H1 (cell line): ENCODE measurements at regions not wholly inside any gene's neighbourhood (a gene's known extent, or its start where the extent isn't known, plus 50 kb on each side); places are given as distances from the start of the nearest gene placed in this dataset.

Source experiments
- CTCF ChIA-PET: fragments of 300-600 bp; sonication (Branson Sonifier 250); formaldehyde crosslinking; loops from one replicate; lab custom pipeline; 2021; ENCODE audit not compliant: partially characterized antibody; lab: Charles Lee
- POLR2A ChIA-PET: fragments of 300-600 bp; sonication (Branson Sonifier 250); formaldehyde crosslinking; loops from one replicate; lab custom pipeline; 2021; ENCODE audit warnings: inconsistent platforms; ENCODE audit not compliant: partially characterized antibody; lab: Charles Lee
- DNase-seq, 2 experiments: peaks; one replicate each; pipeline versions ENCODE4 v3.0.0 to v3.0.0-alpha.2; 2010 to 2022; ENCODE audit warnings: low spot score in 2 of 2, low read depth in 1 of 2, mixed read lengths in 1 of 2
- FAIRE-seq: peaks from 2 replicates; lab custom pipeline; 2011; peaks lifted over from hg19 to GRCh38; lab: Jason Lieb, UNC
- H2AFZ ChIP-seq: 2 replicates; pipeline ENCODE4 v1.8.1; 2012; ENCODE audit warnings: low read length, inconsistent platforms
- H2AK5ac ChIP-seq: 2 replicates; pipeline ENCODE4 v1.6.1; 2013; ENCODE audit warnings: low read depth, low read length
- H2BK120ac ChIP-seq: replicated peaks from 2 replicates; pipeline ENCODE3; 2013; ENCODE audit warnings: low read depth, low read length, inconsistent platforms
- H2BK12ac ChIP-seq: 2 replicates; pipeline ENCODE4 v1.6.1; 2013; ENCODE audit warnings: low read depth, low read length
- H2BK15ac ChIP-seq: 2 replicates; pipeline ENCODE4 v1.6.1; 2013; ENCODE audit warnings: low read length
- H2BK20ac ChIP-seq: 2 replicates; pipeline ENCODE4 v1.6.1; 2013; ENCODE audit warnings: low read length
- H2BK5ac ChIP-seq: 2 replicates; pipeline ENCODE4 v1.6.1; 2013; ENCODE audit warnings: low read depth, low read length
- H3K14ac ChIP-seq: 2 replicates; pipeline ENCODE4 v1.6.1; 2013; ENCODE audit warnings: inconsistent platforms; ENCODE audit not compliant: insufficient read length
- H3K18ac ChIP-seq: 2 replicates; pipeline ENCODE4 v1.6.1; 2013; ENCODE audit warnings: low read length; ENCODE audit errors: extremely low read depth
- H3K23ac ChIP-seq: 2 replicates; pipeline ENCODE4 v1.6.1; 2013; ENCODE audit warnings: inconsistent platforms; ENCODE audit not compliant: insufficient read length
- H3K23me2 ChIP-seq: 2 replicates; pipeline ENCODE4 v1.6.1; 2013; ENCODE audit warnings: low read depth, low read length
- H3K27ac ChIP-seq: 2 replicates; pipeline ENCODE4 v1.6.1; 2011; ENCODE audit warnings: low read depth, low read length, inconsistent platforms
- H3K27me3 ChIP-seq, 4 experiments: replicated peaks in 1 of 4; 1 replicate in 1 of 4; 2 replicates in 3 of 4; pipeline versions ENCODE4 v1.6.1 to v1.8.1; 2011 to 2013; ENCODE audit warnings: low read length in 3 of 4, mild to moderate bottlenecking in 3 of 4, inconsistent platforms in 2 of 4, mixed read lengths in 2 of 4, moderate library complexity in 1 of 4; ENCODE audit not compliant: control insufficient read depth in 3 of 4, insufficient read depth in 3 of 4; ENCODE audit errors: extremely low read depth in 1 of 4
- H3K36me3 ChIP-seq, 4 experiments: 2 replicates each; pipeline versions ENCODE4 v1.6.1 to v1.8.1; 2011 to 2013; ENCODE audit warnings: mild to moderate bottlenecking in 4 of 4, low read length in 3 of 4, moderate library complexity in 2 of 4, control low read depth in 1 of 4, inconsistent platforms in 1 of 4; ENCODE audit not compliant: insufficient read depth in 4 of 4, control insufficient read depth in 2 of 4
- H3K4ac ChIP-seq: replicated peaks from 2 replicates; pipeline ENCODE3; 2013; ENCODE audit warnings: low read length, low read depth, mixed read lengths, inconsistent platforms; ENCODE audit not compliant: insufficient read length
- H3K4me1 ChIP-seq, 4 experiments: replicated peaks in 1 of 4; 1 replicate in 1 of 4; 2 replicates in 3 of 4; pipeline versions ENCODE4 v1.6.1 to v1.8.1; 2011 to 2013; ENCODE audit warnings: low read length in 3 of 4, inconsistent platforms in 2 of 4, mixed read lengths in 1 of 4; ENCODE audit not compliant: insufficient read depth in 4 of 4, control insufficient read depth in 3 of 4
- H3K4me2 ChIP-seq, 2 experiments: 2 replicates each; pipeline versions ENCODE4 v1.6.1 to v1.8.1; 2011 to 2013; ENCODE audit warnings: low read depth in 2 of 2, low read length in 2 of 2, control low read depth in 1 of 2, inconsistent platforms in 1 of 2, mild to moderate bottlenecking in 1 of 2; ENCODE audit not compliant: insufficient read depth in 1 of 2
- H3K4me3 ChIP-seq, 4 experiments: fragments of 200-600, 300-600 bp in 1 of 4; sonication (generic), shearing (Covaris generic), sonication (Bioruptor Twin) in 1 of 4; 2 replicates each; pipeline versions ENCODE4 v1.5.1 to v1.8.1; 2011 to 2016; ENCODE audit warnings: low read length in 4 of 4, low read depth in 3 of 4, control low read depth in 2 of 4, inconsistent platforms in 2 of 4, mild to moderate bottlenecking in 2 of 4, mixed read lengths in 1 of 4, moderate library complexity in 1 of 4; ENCODE audit not compliant: insufficient read depth in 2 of 4; ENCODE audit errors: extremely low read depth in 1 of 4
- H3K56ac ChIP-seq: replicated peaks from 2 replicates; pipeline ENCODE3; 2013; ENCODE audit warnings: low read depth, mild to moderate bottlenecking, mixed read lengths, low read length, inconsistent platforms; ENCODE audit not compliant: insufficient read length
- H3K79me1 ChIP-seq: 2 replicates; pipeline ENCODE4 v1.6.1; 2013; ENCODE audit warnings: low read depth, low read length, control low read depth
- H3K79me2 ChIP-seq, 2 experiments: 2 replicates each; pipeline versions ENCODE4 v1.6.1 to v1.8.1; 2012 to 2013; ENCODE audit warnings: low read length in 2 of 2, mild to moderate bottlenecking in 2 of 2, inconsistent platforms in 1 of 2; ENCODE audit not compliant: insufficient read depth in 2 of 2, control insufficient read depth in 1 of 2
- H3K9ac ChIP-seq, 4 experiments: replicated peaks in 1 of 4; 1 replicate in 1 of 4; 2 replicates in 3 of 4; pipeline versions ENCODE4 v1.6.1 to v1.8.1; 2011 to 2013; ENCODE audit warnings: low read depth in 3 of 4, low read length in 3 of 4, control low read depth in 2 of 4, mild to moderate bottlenecking in 2 of 4, moderate library complexity in 2 of 4, inconsistent platforms in 1 of 4; ENCODE audit errors: extremely low read depth in 1 of 4
- H3K9me3 ChIP-seq, 2 experiments: 2 replicates each; pipeline versions ENCODE4 v1.6.1 to v1.8.1; 2012 to 2013; ENCODE audit warnings: mild to moderate bottlenecking in 2 of 2, moderate library complexity in 2 of 2, control low read depth in 1 of 2, inconsistent platforms in 1 of 2, low read depth in 1 of 2, low read length in 1 of 2, mixed read lengths in 1 of 2; ENCODE audit not compliant: insufficient read depth in 2 of 2
- H4K20me1 ChIP-seq, 2 experiments: replicated peaks in 1 of 2; 2 replicates each; pipeline versions ENCODE3 to v1.8.1; 2011 to 2013; ENCODE audit warnings: inconsistent platforms in 2 of 2, low read length in 2 of 2, mild to moderate bottlenecking in 1 of 2; ENCODE audit not compliant: insufficient read depth in 2 of 2, control insufficient read depth in 1 of 2
- H4K5ac ChIP-seq: 2 replicates; pipeline ENCODE4 v1.6.1; 2013; ENCODE audit warnings: low read length, low read depth, mixed read lengths, inconsistent platforms; ENCODE audit not compliant: insufficient read length
- H4K8ac ChIP-seq: 2 replicates; pipeline ENCODE4 v1.8.0; 2013; ENCODE audit warnings: mild to moderate bottlenecking, moderate library complexity, low read length, inconsistent platforms; ENCODE audit not compliant: insufficient read depth; ENCODE audit errors: extremely low read depth
- H4K91ac ChIP-seq: replicated peaks from 2 replicates; pipeline ENCODE3; 2013; ENCODE audit warnings: low read length, mixed read lengths, inconsistent platforms; ENCODE audit not compliant: insufficient read length
- ATF3 ChIP-seq: IDR thresholded peaks from 2 replicates; pipeline ENCODE4 v1.6.1; 2011; ENCODE audit warnings: low read depth, mild to moderate bottlenecking, low read length; ENCODE audit not compliant: insufficient read depth
- BCL11A ChIP-seq, 2 experiments: IDR thresholded peaks; one replicate each; pipeline ENCODE4 v1.6.1; 2011; ENCODE audit warnings: low read depth in 2 of 2, low read length in 2 of 2, mild to moderate bottlenecking in 2 of 2
- CBX5 ChIP-seq: fragments of 300-800, 300-1000 bp; sonication (generic); IDR thresholded peaks from 2 replicates; pipeline ENCODE4 v1.7.1; 2016; ENCODE audit warnings: antibody characterized with exemption, low read length, low read depth
- CBX8 ChIP-seq: fragments of 300-800, 300-1000 bp; sonication (generic); IDR thresholded peaks from 2 replicates; pipeline ENCODE4 v1.7.1; 2016; ENCODE audit warnings: low read depth, low read length, borderline replicate concordance
- CHD1 ChIP-seq: IDR thresholded peaks from 2 replicates; pipeline ENCODE4 v1.6.1; 2012; ENCODE audit warnings: low read depth, low read length, improper control_type of control experiment
- EP300 ChIP-seq, 2 experiments: IDR thresholded peaks; 1 replicate in 1 of 2; 2 replicates in 1 of 2; pipeline ENCODE4 v1.6.1; 2011 to 2012; ENCODE audit warnings: low read depth in 2 of 2, low read length in 2 of 2, mild to moderate bottlenecking in 2 of 2, borderline replicate concordance in 1 of 2, inconsistent platforms in 1 of 2, moderate library complexity in 1 of 2
- EZH2 ChIP-seq: fragments of 200-600 bp; sonication (generic); IDR thresholded peaks from 2 replicates; pipeline ENCODE4 v1.7.1; 2012; ENCODE audit warnings: low read depth, mild to moderate bottlenecking, moderate library complexity, low read length, inconsistent platforms; ENCODE audit not compliant: severe bottlenecking
- HDAC2 ChIP-seq, 2 experiments: fragments of 300-600 bp in 1 of 2; sonication (generic) in 1 of 2; IDR thresholded peaks; 2 replicates each; pipeline ENCODE4 v1.6.1; 2011 to 2012; ENCODE audit warnings: low read depth in 2 of 2, low read length in 2 of 2, mild to moderate bottlenecking in 2 of 2, moderate library complexity in 2 of 2, borderline replicate concordance in 1 of 2, inconsistent platforms in 1 of 2
- KDM4A ChIP-seq: IDR thresholded peaks from one replicate; pipeline ENCODE4 v1.7.1; 2012; ENCODE audit warnings: low read depth, mild to moderate bottlenecking, moderate library complexity, low read length, inconsistent platforms; ENCODE audit not compliant: severe bottlenecking
- RNF2 ChIP-seq: fragments of 200-900, 300-1000 bp; sonication (generic); IDR thresholded peaks from 2 replicates; pipeline ENCODE4 v1.7.1; 2016; ENCODE audit warnings: borderline replicate concordance, low read depth, mild to moderate bottlenecking, antibody characterized with exemption, low read length; ENCODE audit not compliant: poor library complexity, severe bottlenecking; ENCODE audit errors: missing control alignments
- SP2 ChIP-seq: IDR thresholded peaks from 2 replicates; pipeline ENCODE4 v1.6.1; 2012; ENCODE audit warnings: mild to moderate bottlenecking, low read length, inconsistent platforms
- SRF ChIP-seq: IDR thresholded peaks from 2 replicates; pipeline ENCODE4 v1.6.1; 2011; ENCODE audit warnings: mild to moderate bottlenecking, low read depth, low read length, moderate library complexity
- TAF7 ChIP-seq: optimal IDR thresholded peaks from 2 replicates; pipeline ENCODE3; 2011; ENCODE audit warnings: low read depth, mild to moderate bottlenecking, inconsistent platforms, low read length, moderate library complexity, borderline replicate concordance
- ZNF274 ChIP-seq: IDR thresholded peaks from 2 replicates; pipeline ENCODE4 v1.7.0; 2012; ENCODE audit warnings: low read length, borderline replicate concordance; ENCODE audit errors: extremely low read depth

GRCh38 chr13:64073203-64073602 lies 2657.6 kb upstream of the PCDH20 start:
- peaks cover 0 to 6% of the 10 kb centered on the region in 2 experiments; a peak in 1 of 4 replicates for H3K9me3 ChIP-seq
- H3K14ac ChIP-seq = no peak overlapping the region
- H4K8ac ChIP-seq = no peak overlapping the region
- H3K18ac ChIP-seq = no peak overlapping the region
- FAIRE-seq = no peak
- no peak for DNase-seq
- H4K20me1 ChIP-seq = no peaks in the 10 kb centered on the region
- no peak overlapping the region for H4K91ac ChIP-seq
- no peak overlapping the region for H4K5ac ChIP-seq
- no peak overlapping the region for H2BK12ac ChIP-seq
- no peak overlapping the region for H3K23ac ChIP-seq
- CTCF ChIA-PET = no interaction called here
- H3K27ac ChIP-seq = no peak overlapping the region
- no peaks in the 10 kb centered on the region for H3K79me1 ChIP-seq
- no peak overlapping the region for H3K9ac ChIP-seq
- no peak overlapping the region for H2BK15ac ChIP-seq
- H2BK120ac ChIP-seq = no peak overlapping the region
- no peak overlapping the region for H2AK5ac ChIP-seq
- no peaks in the 10 kb centered on the region for H3K4me1 ChIP-seq
- POLR2A ChIA-PET = no interaction called here
- H3K27me3 ChIP-seq = no peaks in the 10 kb centered on the region
- no peak overlapping the region for H3K4ac ChIP-seq
- H3K36me3 ChIP-seq = no peaks in the 10 kb centered on the region
- no peak overlapping the region for H3K4me3 ChIP-seq
- H3K56ac ChIP-seq = no peak overlapping the region
- no peaks in the 10 kb centered on the region for H3K79me2 ChIP-seq
- no peaks in the 10 kb centered on the region for H3K23me2 ChIP-seq
- H2BK20ac ChIP-seq = no peak overlapping the region
- no peak overlapping the region for H2AFZ ChIP-seq
- no peak overlapping the region for H3K4me2 ChIP-seq
- H2BK5ac ChIP-seq = no peak overlapping the region
- TF ChIP-seq CBX5 = no peak
- TF ChIP-seq ZNF274 = no peak
- no peak for TF ChIP-seq RNF2
- no peak for TF ChIP-seq KDM4A
- no peak for TF ChIP-seq CBX8
- TF ChIP-seq TAF7 = no peak
- no peak for TF ChIP-seq EZH2
- TF ChIP-seq HDAC2 (IDR thresholded peaks at IDR 0.05; ENCODE audit: borderline replicate concordance in 1 of 2, low read depth in 2 of 2, low read length in 2 of 2) = no peak
- TF ChIP-seq EP300 (IDR thresholded peaks at IDR 0.05; ENCODE audit: borderline replicate concordance in 1 of 2, low read depth in 2 of 2, low read length in 2 of 2) = no peak
- TF ChIP-seq SRF = no peak
- no peak for TF ChIP-seq ATF3
- TF ChIP-seq CHD1 = no peak
- TF ChIP-seq SP2 = no peak
- TF ChIP-seq BCL11A (IDR thresholded peaks at IDR 0.05; ENCODE audit: low read depth in 2 of 2, low read length in 2 of 2) = no peak
